IMR-90 (cell line): ENCODE measurements at regions not wholly inside any gene's neighbourhood (a gene's known extent, or its start where the extent isn't known, plus 50 kb on each side); places are given as distances from the start of the nearest gene placed in this dataset.
"Not testable (repeated sequence)": the region's sequence is repeated elsewhere in the genome, so short reads cannot be mapped to it uniquely, and the experiment has no call there.

ENCODE experiments used
- ATAC-seq: fragments of 200-7000 bp; cut with Tn5 transposase; 2 replicates; pipeline ENCODE4 v1.9.1; 2020; ENCODE audit warnings: low read depth, mild to moderate bottlenecking, moderate library complexity
- BruUV-seq: library from RNA; stranded (reverse); fragments of 400-500 nt; replicated peaks from 2 replicates; lab custom pipeline; 2021; lab: Mats Ljungman, UMichigan
- CTCF ChIA-PET: fragments of 300-600 bp; formaldehyde crosslinking; extraction: SDS; loops from one replicate; lab custom pipeline; 2021; ENCODE audit warnings: antibody characterized with exemption; lab: Yijun Ruan, JAX
- POLR2A ChIA-PET: fragments of 300-600 bp; sonication (Branson Sonifier 250); formaldehyde crosslinking; loops from one replicate; lab custom pipeline; 2022; ENCODE audit warnings: antibody characterized with exemption; ENCODE audit not compliant: unreplicated experiment; lab: Charles Lee
- DNase-seq: peaks from one replicate; pipeline ENCODE4 v3.0.0; 2013
- H2AFZ ChIP-seq: replicated peaks from 2 replicates; pipeline ENCODE3; 2013; ENCODE audit warnings: low read length, mild to moderate bottlenecking; ENCODE audit not compliant: poor library complexity
- H2AK5ac ChIP-seq: 2 replicates; pipeline ENCODE4 v1.6.1; 2013; ENCODE audit warnings: low read depth, low read length, inconsistent platforms
- H2AK9ac ChIP-seq: replicated peaks from 2 replicates; pipeline ENCODE3; 2013; ENCODE audit warnings: mild to moderate bottlenecking, low read depth, low read length, moderate library complexity; ENCODE audit not compliant: poor library complexity
- H2BK120ac ChIP-seq: 2 replicates; pipeline ENCODE4 v1.6.1; 2013; ENCODE audit warnings: low read depth, low read length, inconsistent platforms
- H2BK15ac ChIP-seq: 3 replicates; pipeline ENCODE4 v1.6.1; 2013; ENCODE audit warnings: low read depth, low read length, inconsistent platforms
- H2BK20ac ChIP-seq: 2 replicates; pipeline ENCODE4 v1.6.1; 2013; ENCODE audit warnings: low read depth, mild to moderate bottlenecking, inconsistent platforms, low read length, moderate library complexity
- H2BK5ac ChIP-seq: 2 replicates; pipeline ENCODE4 v1.6.1; 2013; ENCODE audit warnings: mild to moderate bottlenecking, low read depth, low read length, inconsistent platforms; ENCODE audit not compliant: poor library complexity, severe bottlenecking
- H3K14ac ChIP-seq: replicated peaks from 2 replicates; pipeline ENCODE4 v1.6.1; 2013; ENCODE audit warnings: low read depth, low read length, inconsistent platforms
- H3K18ac ChIP-seq: 2 replicates; pipeline ENCODE4 v1.6.1; 2013; ENCODE audit warnings: low read depth, low read length, control low read depth
- H3K23ac ChIP-seq: 2 replicates; pipeline ENCODE4 v1.6.1; 2013; ENCODE audit warnings: low read depth, low read length, inconsistent platforms
- H3K27ac ChIP-seq: 2 replicates; pipeline ENCODE4 v1.5.1; 2013; ENCODE audit warnings: mild to moderate bottlenecking, control low read depth, low read length; ENCODE audit not compliant: insufficient read depth
- H3K27me3 ChIP-seq: 2 replicates; pipeline ENCODE4 v1.6.1; 2013; ENCODE audit warnings: low read length; ENCODE audit not compliant: control insufficient read depth, insufficient read depth
- H3K36me3 ChIP-seq: 2 replicates; pipeline ENCODE4 v1.6.1; 2013; ENCODE audit warnings: low read length, mixed read lengths; ENCODE audit not compliant: control insufficient read depth, insufficient read depth
- H3K4ac ChIP-seq: 2 replicates; pipeline ENCODE4 v1.6.1; 2013; ENCODE audit warnings: low read depth, low read length, inconsistent platforms
- H3K4me1 ChIP-seq: 2 replicates; pipeline ENCODE4 v1.6.1; 2013; ENCODE audit warnings: low read length, mixed read lengths; ENCODE audit not compliant: control insufficient read depth, insufficient read depth
- H3K4me2 ChIP-seq: 2 replicates; pipeline ENCODE4 v1.6.1; 2013; ENCODE audit warnings: low read depth, mild to moderate bottlenecking, control low read depth, low read length, moderate library complexity
- H3K4me3 ChIP-seq: 2 replicates; pipeline ENCODE4 v1.5.1; 2013; ENCODE audit warnings: low read depth, mild to moderate bottlenecking, control low read depth, low read length, moderate library complexity; ENCODE audit not compliant: insufficient read depth
- H3K56ac ChIP-seq: 2 replicates; pipeline ENCODE4 v1.6.1; 2013; ENCODE audit warnings: low read length, inconsistent platforms; ENCODE audit not compliant: insufficient read depth; ENCODE audit errors: extremely low read depth
- H3K79me1 ChIP-seq, 2 experiments: 2 replicates each; pipeline ENCODE4 v1.6.1; 2013; ENCODE audit warnings: low read length in 2 of 2, inconsistent platforms in 1 of 2, low read depth in 1 of 2
- H3K9ac ChIP-seq: 2 replicates; pipeline ENCODE4 v1.6.1; 2013; ENCODE audit warnings: low read depth, low read length, control low read depth
- H3K9me1 ChIP-seq: 2 replicates; pipeline ENCODE4 v1.6.1; 2013; ENCODE audit warnings: low read length, inconsistent platforms; ENCODE audit not compliant: insufficient read depth
- H3K9me3 ChIP-seq: 2 replicates; pipeline ENCODE4 v1.6.1; 2013; ENCODE audit warnings: low read length; ENCODE audit not compliant: control insufficient read depth, insufficient read depth
- H4K20me1 ChIP-seq: 2 replicates; pipeline ENCODE4 v1.6.1; 2013; ENCODE audit warnings: low read length, inconsistent platforms; ENCODE audit not compliant: insufficient read depth
- H4K5ac ChIP-seq: 2 replicates; pipeline ENCODE4 v1.6.1; 2013; ENCODE audit warnings: mild to moderate bottlenecking, low read depth, low read length, control low read depth
- H4K8ac ChIP-seq, 2 experiments: 2 replicates each; pipeline ENCODE4 v1.6.1; 2013; ENCODE audit warnings: low read depth in 2 of 2, low read length in 2 of 2, control low read depth in 1 of 2, inconsistent platforms in 1 of 2
- H4K91ac ChIP-seq: 2 replicates; pipeline ENCODE4 v1.6.1; 2013; ENCODE audit warnings: low read depth, low read length, inconsistent platforms; ENCODE audit not compliant: insufficient read depth
- POLR2A ChIP-seq: IDR thresholded peaks from 2 replicates; pipeline ENCODE4 v1.6.1; 2012; ENCODE audit warnings: mild to moderate bottlenecking, low read depth, low read length
- RFX5 ChIP-seq: IDR thresholded peaks from 2 replicates; pipeline ENCODE4 v1.8.0; 2012; ENCODE audit warnings: low read depth, mild to moderate bottlenecking, low read length, moderate library complexity
- WGBS, 2 experiments: methylation state at CpG; one replicate each; pipeline versions ENCODE4 v1.1.5 to v1.1.7; 2013; ENCODE audit warnings: missing lambda C conversion rate in 2 of 2; ENCODE audit not compliant: insufficient read length in 1 of 2; ENCODE audit errors: extremely low coverage in 2 of 2; 5-methylcytosine and 5-hydroxymethylcytosine counted together
- dilution Hi-C: fragments of 300-500 bp; cut with HindIII; formaldehyde crosslinking; loops from one replicate; pipeline ENCODE4 v1.14.3; 2018; ENCODE audit warnings: low sequenced_read_pairs; ENCODE audit not compliant: unreplicated experiment
- in situ Hi-C: fragments of 300-500 bp; cut with MboI; formaldehyde crosslinking; loops from 3 replicates; pipeline ENCODE4 v1.14.3; 2019; ENCODE audit warnings: low sequenced_read_pairs, inconsistent platforms, mixed read lengths
- intact Hi-C: fragments of 100-400 bp; cut with micrococcal nuclease; formaldehyde crosslinking; loops from 2 replicates; pipeline ENCODE4 v1.10.0; 2022

DNA sequence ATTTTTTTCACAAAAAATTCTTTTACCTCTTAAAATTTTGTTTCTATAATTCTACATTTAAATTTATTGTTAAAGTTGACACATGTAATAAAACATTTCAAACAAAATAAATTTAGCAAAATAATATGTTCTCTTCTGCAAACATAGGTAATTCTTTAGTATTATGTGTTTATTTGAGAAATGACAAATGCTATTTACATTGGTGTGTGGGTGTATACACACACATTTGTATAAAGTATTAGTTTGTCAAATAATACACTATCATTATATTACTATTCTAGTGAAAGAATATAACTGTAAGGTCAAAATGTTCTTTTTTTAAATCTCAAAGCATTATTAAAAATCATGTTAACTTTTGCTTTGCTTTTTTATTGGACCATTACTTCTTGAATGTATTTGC, 1370.6 kb downstream of the SI start:
- Histone ChIP-seq H3K36me3 (no peaks in the 10 kb centered on the region), H2AK9ac (no peak overlapping the region), H2BK5ac (no peak overlapping the region), H3K4me3 (no peak overlapping the region), H4K20me1 (no peaks in the 10 kb centered on the region), H4K91ac (no peak overlapping the region), H2AFZ (no peak overlapping the region), H2AK5ac (no peak overlapping the region), H3K9me3 (peaks cover 4% of the 10 kb centered on the region; the same call in 1 of the 2 replicates), H3K9me1 (no peaks in the 10 kb centered on the region), H3K9ac (no peak overlapping the region), H2BK120ac (no peak overlapping the region), H2BK15ac (no peak overlapping the region), H4K8ac (no peak overlapping the region), H2BK20ac (no peak overlapping the region), H3K27ac (no peak overlapping the region), H3K27me3 (no peaks in the 10 kb centered on the region), H3K23ac (no peak overlapping the region), H3K18ac (no peak overlapping the region), H4K5ac (no peak overlapping the region), H3K56ac (no peak overlapping the region), H3K4me2 (no peak overlapping the region), H3K4me1 (no peaks in the 10 kb centered on the region), H3K4ac (no peak overlapping the region), H3K14ac (no peak overlapping the region), H3K79me1 (no peaks in the 10 kb centered on the region)
- no peak for TF ChIP-seq POLR2A
- no peak for TF ChIP-seq RFX5
- dilution Hi-C loops (no loop called here), in situ Hi-C loops (no loop called here), intact Hi-C loops (no loop called here)
- ChIA-PET CTCF (no interaction called here), POLR2A (no interaction called here)
- DNase-seq (no peak), ATAC-seq (no peak)
- no TSS peak for BruUV-seq

DNA sequence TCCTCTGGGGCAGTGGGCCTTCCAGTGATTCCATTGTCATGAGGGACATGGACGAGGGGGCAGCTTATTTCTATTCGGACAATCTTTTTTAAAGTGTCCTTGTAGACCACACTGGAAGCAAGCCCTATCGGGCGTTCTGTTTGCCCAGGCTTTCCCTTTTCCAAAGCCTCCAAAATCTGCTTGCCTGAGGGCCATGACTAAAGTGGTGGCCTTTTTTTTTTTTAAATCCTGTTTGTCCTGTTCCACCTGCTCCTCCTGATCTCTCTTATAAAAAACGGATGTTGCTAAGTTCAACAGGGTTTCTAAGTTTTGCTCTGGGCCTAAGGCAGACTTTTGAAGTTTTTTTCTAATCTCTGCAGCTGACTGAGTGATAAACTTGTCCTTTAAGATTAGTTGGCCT, 1380.1 kb downstream of the SI start:
- H3K56ac ChIP-seq, H3K27ac ChIP-seq, dilution Hi-C loops, ATAC-seq, H2BK20ac ChIP-seq, H4K8ac ChIP-seq, H2BK120ac ChIP-seq, H4K91ac ChIP-seq, in situ Hi-C loops, H3K9ac ChIP-seq, H4K20me1 ChIP-seq, H3K4me1 ChIP-seq, H2AFZ ChIP-seq, CTCF ChIA-PET, H4K5ac ChIP-seq, H3K9me1 ChIP-seq, intact Hi-C loops, H2AK9ac ChIP-seq, POLR2A ChIA-PET, H3K18ac ChIP-seq, BruUV-seq, H3K4me2 ChIP-seq, H2BK5ac ChIP-seq, H3K79me1 ChIP-seq, H2AK5ac ChIP-seq, H3K27me3 ChIP-seq, H3K23ac ChIP-seq, DNase-seq, H3K36me3 ChIP-seq, H3K4me3 ChIP-seq, H2BK15ac ChIP-seq, H3K14ac ChIP-seq, H3K4ac ChIP-seq: not testable (repeated sequence)
- H3K9me3 ChIP-seq, result peaks cover 10% of the 10 kb centered on the region; the same call in 1 of the 2 replicates
- 10% methylated on average over 2 of the region's 5 CpGs; no CpG with 5 or more reads in 1 of the 2 experiments for WGBS, 2 experiments
